H1 (cell line): ENCODE measurements at regions not wholly inside any gene's neighbourhood (a gene's known extent, or its start where the extent isn't known, plus 50 kb on each side); places are given as distances from the start of the nearest gene placed in this dataset.

Experiments used
- CTCF ChIA-PET: fragments of 300-600 bp; sonication (Branson Sonifier 250); formaldehyde crosslinking; loops from one replicate; lab custom pipeline; 2021; ENCODE audit not compliant: partially characterized antibody; lab: Charles Lee
- POLR2A ChIA-PET: fragments of 300-600 bp; sonication (Branson Sonifier 250); formaldehyde crosslinking; loops from one replicate; lab custom pipeline; 2021; ENCODE audit warnings: inconsistent platforms; ENCODE audit not compliant: partially characterized antibody; lab: Charles Lee
- DNase-seq, 2 experiments: peaks; one replicate each; pipeline versions ENCODE4 v3.0.0 to v3.0.0-alpha.2; 2010 to 2022; ENCODE audit warnings: low spot score in 2 of 2, low read depth in 1 of 2, mixed read lengths in 1 of 2
- FAIRE-seq: peaks from 2 replicates; lab custom pipeline; 2011; peaks lifted over from hg19 to GRCh38; lab: Jason Lieb, UNC
- H2AFZ ChIP-seq: 2 replicates; pipeline ENCODE4 v1.8.1; 2012; ENCODE audit warnings: low read length, inconsistent platforms
- H2AK5ac ChIP-seq: 2 replicates; pipeline ENCODE4 v1.6.1; 2013; ENCODE audit warnings: low read depth, low read length
- H2BK120ac ChIP-seq: replicated peaks from 2 replicates; pipeline ENCODE3; 2013; ENCODE audit warnings: low read depth, low read length, inconsistent platforms
- H2BK12ac ChIP-seq: 2 replicates; pipeline ENCODE4 v1.6.1; 2013; ENCODE audit warnings: low read depth, low read length
- H2BK15ac ChIP-seq: 2 replicates; pipeline ENCODE4 v1.6.1; 2013; ENCODE audit warnings: low read length
- H2BK20ac ChIP-seq: 2 replicates; pipeline ENCODE4 v1.6.1; 2013; ENCODE audit warnings: low read length
- H2BK5ac ChIP-seq: 2 replicates; pipeline ENCODE4 v1.6.1; 2013; ENCODE audit warnings: low read depth, low read length
- H3K14ac ChIP-seq: 2 replicates; pipeline ENCODE4 v1.6.1; 2013; ENCODE audit warnings: inconsistent platforms; ENCODE audit not compliant: insufficient read length
- H3K18ac ChIP-seq: 2 replicates; pipeline ENCODE4 v1.6.1; 2013; ENCODE audit warnings: low read length; ENCODE audit errors: extremely low read depth
- H3K23ac ChIP-seq: 2 replicates; pipeline ENCODE4 v1.6.1; 2013; ENCODE audit warnings: inconsistent platforms; ENCODE audit not compliant: insufficient read length
- H3K23me2 ChIP-seq: 2 replicates; pipeline ENCODE4 v1.6.1; 2013; ENCODE audit warnings: low read depth, low read length
- H3K27ac ChIP-seq: 2 replicates; pipeline ENCODE4 v1.6.1; 2011; ENCODE audit warnings: low read depth, low read length, inconsistent platforms
- H3K27me3 ChIP-seq, 4 experiments: replicated peaks in 1 of 4; 1 replicate in 1 of 4; 2 replicates in 3 of 4; pipeline versions ENCODE4 v1.6.1 to v1.8.1; 2011 to 2013; ENCODE audit warnings: low read length in 3 of 4, mild to moderate bottlenecking in 3 of 4, inconsistent platforms in 2 of 4, mixed read lengths in 2 of 4, moderate library complexity in 1 of 4; ENCODE audit not compliant: control insufficient read depth in 3 of 4, insufficient read depth in 3 of 4; ENCODE audit errors: extremely low read depth in 1 of 4
- H3K36me3 ChIP-seq, 4 experiments: 2 replicates each; pipeline versions ENCODE4 v1.6.1 to v1.8.1; 2011 to 2013; ENCODE audit warnings: mild to moderate bottlenecking in 4 of 4, low read length in 3 of 4, moderate library complexity in 2 of 4, control low read depth in 1 of 4, inconsistent platforms in 1 of 4; ENCODE audit not compliant: insufficient read depth in 4 of 4, control insufficient read depth in 2 of 4
- H3K4ac ChIP-seq: replicated peaks from 2 replicates; pipeline ENCODE3; 2013; ENCODE audit warnings: low read length, low read depth, mixed read lengths, inconsistent platforms; ENCODE audit not compliant: insufficient read length
- H3K4me1 ChIP-seq, 4 experiments: replicated peaks in 1 of 4; 1 replicate in 1 of 4; 2 replicates in 3 of 4; pipeline versions ENCODE4 v1.6.1 to v1.8.1; 2011 to 2013; ENCODE audit warnings: low read length in 3 of 4, inconsistent platforms in 2 of 4, mixed read lengths in 1 of 4; ENCODE audit not compliant: insufficient read depth in 4 of 4, control insufficient read depth in 3 of 4
- H3K4me2 ChIP-seq, 2 experiments: 2 replicates each; pipeline versions ENCODE4 v1.6.1 to v1.8.1; 2011 to 2013; ENCODE audit warnings: low read depth in 2 of 2, low read length in 2 of 2, control low read depth in 1 of 2, inconsistent platforms in 1 of 2, mild to moderate bottlenecking in 1 of 2; ENCODE audit not compliant: insufficient read depth in 1 of 2
- H3K4me3 ChIP-seq, 4 experiments: fragments of 200-600, 300-600 bp in 1 of 4; sonication (generic), shearing (Covaris generic), sonication (Bioruptor Twin) in 1 of 4; 2 replicates each; pipeline versions ENCODE4 v1.5.1 to v1.8.1; 2011 to 2016; ENCODE audit warnings: low read length in 4 of 4, low read depth in 3 of 4, control low read depth in 2 of 4, inconsistent platforms in 2 of 4, mild to moderate bottlenecking in 2 of 4, mixed read lengths in 1 of 4, moderate library complexity in 1 of 4; ENCODE audit not compliant: insufficient read depth in 2 of 4; ENCODE audit errors: extremely low read depth in 1 of 4
- H3K56ac ChIP-seq: replicated peaks from 2 replicates; pipeline ENCODE3; 2013; ENCODE audit warnings: low read depth, mild to moderate bottlenecking, mixed read lengths, low read length, inconsistent platforms; ENCODE audit not compliant: insufficient read length
- H3K79me1 ChIP-seq: 2 replicates; pipeline ENCODE4 v1.6.1; 2013; ENCODE audit warnings: low read depth, low read length, control low read depth
- H3K79me2 ChIP-seq, 2 experiments: 2 replicates each; pipeline versions ENCODE4 v1.6.1 to v1.8.1; 2012 to 2013; ENCODE audit warnings: low read length in 2 of 2, mild to moderate bottlenecking in 2 of 2, inconsistent platforms in 1 of 2; ENCODE audit not compliant: insufficient read depth in 2 of 2, control insufficient read depth in 1 of 2
- H3K9ac ChIP-seq, 4 experiments: replicated peaks in 1 of 4; 1 replicate in 1 of 4; 2 replicates in 3 of 4; pipeline versions ENCODE4 v1.6.1 to v1.8.1; 2011 to 2013; ENCODE audit warnings: low read depth in 3 of 4, low read length in 3 of 4, control low read depth in 2 of 4, mild to moderate bottlenecking in 2 of 4, moderate library complexity in 2 of 4, inconsistent platforms in 1 of 4; ENCODE audit errors: extremely low read depth in 1 of 4
- H3K9me3 ChIP-seq, 2 experiments: 2 replicates each; pipeline versions ENCODE4 v1.6.1 to v1.8.1; 2012 to 2013; ENCODE audit warnings: mild to moderate bottlenecking in 2 of 2, moderate library complexity in 2 of 2, control low read depth in 1 of 2, inconsistent platforms in 1 of 2, low read depth in 1 of 2, low read length in 1 of 2, mixed read lengths in 1 of 2; ENCODE audit not compliant: insufficient read depth in 2 of 2
- H4K20me1 ChIP-seq, 2 experiments: replicated peaks in 1 of 2; 2 replicates each; pipeline versions ENCODE3 to v1.8.1; 2011 to 2013; ENCODE audit warnings: inconsistent platforms in 2 of 2, low read length in 2 of 2, mild to moderate bottlenecking in 1 of 2; ENCODE audit not compliant: insufficient read depth in 2 of 2, control insufficient read depth in 1 of 2
- H4K5ac ChIP-seq: 2 replicates; pipeline ENCODE4 v1.6.1; 2013; ENCODE audit warnings: low read length, low read depth, mixed read lengths, inconsistent platforms; ENCODE audit not compliant: insufficient read length
- H4K8ac ChIP-seq: 2 replicates; pipeline ENCODE4 v1.8.0; 2013; ENCODE audit warnings: mild to moderate bottlenecking, moderate library complexity, low read length, inconsistent platforms; ENCODE audit not compliant: insufficient read depth; ENCODE audit errors: extremely low read depth
- H4K91ac ChIP-seq: replicated peaks from 2 replicates; pipeline ENCODE3; 2013; ENCODE audit warnings: low read length, mixed read lengths, inconsistent platforms; ENCODE audit not compliant: insufficient read length
- CBX5 ChIP-seq: fragments of 300-800, 300-1000 bp; sonication (generic); IDR thresholded peaks from 2 replicates; pipeline ENCODE4 v1.7.1; 2016; ENCODE audit warnings: antibody characterized with exemption, low read length, low read depth
- CHD2 ChIP-seq: IDR thresholded peaks from 2 replicates; pipeline ENCODE4 v1.6.1; 2012; ENCODE audit warnings: low read length, improper control_type of control experiment
- EGR1 ChIP-seq: IDR thresholded peaks from 2 replicates; pipeline ENCODE4 v1.6.1; 2011; ENCODE audit warnings: low read depth, low read length, borderline replicate concordance
- EP300 ChIP-seq, 2 experiments: IDR thresholded peaks; 1 replicate in 1 of 2; 2 replicates in 1 of 2; pipeline ENCODE4 v1.6.1; 2011 to 2012; ENCODE audit warnings: low read depth in 2 of 2, low read length in 2 of 2, mild to moderate bottlenecking in 2 of 2, borderline replicate concordance in 1 of 2, inconsistent platforms in 1 of 2, moderate library complexity in 1 of 2
- FOSL1 ChIP-seq: IDR thresholded peaks from 2 replicates; pipeline ENCODE4 v1.6.1; 2011; ENCODE audit warnings: mild to moderate bottlenecking, low read depth, low read length, moderate library complexity; ENCODE audit not compliant: insufficient read depth
- GABPA ChIP-seq: IDR thresholded peaks from 2 replicates; pipeline ENCODE4 v1.6.1; 2011; ENCODE audit warnings: mild to moderate bottlenecking, low read length, moderate library complexity, borderline replicate concordance; ENCODE audit not compliant: insufficient read depth
- HDAC6 ChIP-seq: IDR thresholded peaks from one replicate; pipeline ENCODE4 v1.7.1; 2012; ENCODE audit warnings: low read depth, mild to moderate bottlenecking, inconsistent platforms, low read length, moderate library complexity
- JUND ChIP-seq: IDR thresholded peaks from 2 replicates; pipeline ENCODE4 v1.6.1; 2011; ENCODE audit warnings: mild to moderate bottlenecking, improper control_type of control experiment, low read length
- KDM5A ChIP-seq: fragments of 200-600 bp; IDR thresholded peaks from 2 replicates; pipeline ENCODE4 v1.7.1; 2012; ENCODE audit warnings: mild to moderate bottlenecking, low read length, inconsistent platforms, mixed read lengths
- NRF1 ChIP-seq: IDR thresholded peaks from 2 replicates; pipeline ENCODE4 v1.6.1; 2011; ENCODE audit warnings: mild to moderate bottlenecking, low read depth, low read length, improper control_type of control experiment
- POU5F1 ChIP-seq: IDR thresholded peaks from 2 replicates; pipeline ENCODE4 v1.6.1; 2011; ENCODE audit warnings: low read depth, mild to moderate bottlenecking, low read length, moderate library complexity
- TAF7 ChIP-seq: optimal IDR thresholded peaks from 2 replicates; pipeline ENCODE3; 2011; ENCODE audit warnings: low read depth, mild to moderate bottlenecking, inconsistent platforms, low read length, moderate library complexity, borderline replicate concordance
- WGBS, 2 experiments: shearing (Covaris generic) in 1 of 2; methylation state at CpG; one replicate each; pipeline versions ENCODE4 v1.1.6 to v1.1.7; 2013 to 2015; ENCODE audit warnings: low lambda C conversion rate in 2 of 2, mixed read lengths in 2 of 2, inconsistent platforms in 1 of 2, low coverage in 1 of 2, missing lambda C conversion rate in 1 of 2; ENCODE audit not compliant: insufficient replicate concordance in 2 of 2, insufficient coverage in 1 of 2, insufficient read length in 1 of 2; ENCODE audit errors: extremely low coverage in 1 of 2, missing lambda C conversion rate in 1 of 2; 5-methylcytosine and 5-hydroxymethylcytosine counted together
- TF ChIP-seq, protein P1 (sequence below): IDR thresholded peaks from 2 replicates; pipeline ENCODE4 v1.6.1; 2012; ENCODE audit warnings: low read length, inconsistent platforms

DNA sequence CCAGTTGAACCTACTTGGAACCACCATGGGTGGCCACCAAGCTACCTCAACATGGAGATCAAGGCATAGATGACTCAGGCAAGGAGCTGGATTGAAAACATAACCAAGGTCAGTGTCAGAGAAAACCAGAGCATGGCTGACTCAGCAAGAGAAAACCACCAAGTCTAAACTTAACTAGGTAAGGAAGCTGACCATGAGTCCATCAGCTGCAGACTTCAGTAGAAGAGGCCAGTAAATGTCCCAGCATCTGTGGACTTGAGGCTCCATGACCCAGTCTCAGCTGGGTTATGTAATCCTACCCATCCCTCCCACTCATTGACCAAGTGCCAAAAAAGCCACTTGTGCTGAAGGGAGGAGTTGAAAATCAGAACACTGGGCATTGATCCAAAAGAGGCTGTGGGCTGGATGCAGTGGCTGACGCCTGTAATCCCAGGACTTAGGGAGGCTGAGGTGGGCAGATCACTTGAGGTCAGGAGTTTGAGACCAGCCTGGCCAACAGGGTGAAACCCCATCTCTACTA, 93.7 kb upstream of the CBLN4 start:
- H3K4me2 ChIP-seq, result no peak overlapping the region
- POLR2A ChIA-PET, result no interaction called here
- TF ChIP-seq EP300 (IDR thresholded peaks at IDR 0.05; ENCODE audit: borderline replicate concordance in 1 of 2, low read depth in 2 of 2, low read length in 2 of 2), result no peak
- no peak for TF ChIP-seq FOSL1
- no peak for TF ChIP-seq NRF1
- TF ChIP-seq CHD2, result no peak
- TF ChIP-seq HDAC6, result no peak
- TF ChIP-seq KDM5A, result no peak
- no peak for TF ChIP-seq EGR1
- TF ChIP-seq, protein P1, sequence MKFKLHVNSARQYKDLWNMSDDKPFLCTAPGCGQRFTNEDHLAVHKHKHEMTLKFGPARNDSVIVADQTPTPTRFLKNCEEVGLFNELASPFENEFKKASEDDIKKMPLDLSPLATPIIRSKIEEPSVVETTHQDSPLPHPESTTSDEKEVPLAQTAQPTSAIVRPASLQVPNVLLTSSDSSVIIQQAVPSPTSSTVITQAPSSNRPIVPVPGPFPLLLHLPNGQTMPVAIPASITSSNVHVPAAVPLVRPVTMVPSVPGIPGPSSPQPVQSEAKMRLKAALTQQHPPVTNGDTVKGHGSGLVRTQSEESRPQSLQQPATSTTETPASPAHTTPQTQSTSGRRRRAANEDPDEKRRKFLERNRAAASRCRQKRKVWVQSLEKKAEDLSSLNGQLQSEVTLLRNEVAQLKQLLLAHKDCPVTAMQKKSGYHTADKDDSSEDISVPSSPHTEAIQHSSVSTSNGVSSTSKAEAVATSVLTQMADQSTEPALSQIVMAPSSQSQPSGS, result no peak
- TF ChIP-seq CBX5, result no peak
- no peak for TF ChIP-seq GABPA
- TF ChIP-seq POU5F1, result no peak
- no peak for TF ChIP-seq TAF7
- no peak for TF ChIP-seq JUND

More for the DNA sequence above, 93.7 kb upstream of the CBLN4 start:
- Histone ChIP-seq H3K23ac (no peak overlapping the region), H3K27me3 (no peaks in the 10 kb centered on the region), H3K4me3 (no peak overlapping the region), H4K20me1 (no peaks in the 10 kb centered on the region), H2BK12ac (no peak overlapping the region), H2AFZ (no peak overlapping the region), H3K4me1 (no peaks in the 10 kb centered on the region), H3K9me3 (peaks cover 69 to 82% of the 10 kb centered on the region in 2 experiments), H3K14ac (no peak overlapping the region), H2BK120ac (no peak overlapping the region), H3K4ac (no peak overlapping the region), H3K27ac (no peak overlapping the region), H3K36me3 (no peaks in the 10 kb centered on the region), H3K79me1 (no peaks in the 10 kb centered on the region), H4K8ac (no peak overlapping the region), H2BK20ac (no peak overlapping the region), H3K9ac (no peak overlapping the region), H2BK5ac (no peak overlapping the region), H4K5ac (no peak overlapping the region), H4K91ac (no peak overlapping the region), H3K18ac (no peak overlapping the region), H2AK5ac (no peak overlapping the region), H2BK15ac (no peak overlapping the region), H3K23me2 (no peaks in the 10 kb centered on the region), H3K79me2 (no peaks in the 10 kb centered on the region), H3K56ac (no peak overlapping the region)
- DNase-seq, result no peak
- no peak for FAIRE-seq
- CTCF ChIA-PET, result no interaction called here
- 58% methylated on average over 1 of the region's 1 CpG; no CpG with 5 or more reads in 1 of the 2 experiments for WGBS, 2 experiments
